GM18520 (cell line): ENCODE measurements at regions not wholly inside any gene's neighbourhood (a gene's known extent, or its start where the extent isn't known, plus 50 kb on each side); places are given as distances from the start of the nearest gene placed in this dataset.

Source experiments
- ATAC-seq: cut with Tn5 transposase; IDR thresholded peaks from one replicate; pipeline ENCODE4 v1.9.1; 2021; ENCODE audit not compliant: unreplicated experiment

GRCh38 chr7:84549409-84549808 is 354.8 kb upstream of the SEMA3A start:
- no peak for ATAC-seq

GRCh38 chr7:84548366-84549365 is 354.1 kb upstream of the SEMA3A start:
- no peak for ATAC-seq

GRCh38 chr7:84547331-84547730 is 352.7 kb upstream of the SEMA3A start:
- ATAC-seq: no peak

DNA sequence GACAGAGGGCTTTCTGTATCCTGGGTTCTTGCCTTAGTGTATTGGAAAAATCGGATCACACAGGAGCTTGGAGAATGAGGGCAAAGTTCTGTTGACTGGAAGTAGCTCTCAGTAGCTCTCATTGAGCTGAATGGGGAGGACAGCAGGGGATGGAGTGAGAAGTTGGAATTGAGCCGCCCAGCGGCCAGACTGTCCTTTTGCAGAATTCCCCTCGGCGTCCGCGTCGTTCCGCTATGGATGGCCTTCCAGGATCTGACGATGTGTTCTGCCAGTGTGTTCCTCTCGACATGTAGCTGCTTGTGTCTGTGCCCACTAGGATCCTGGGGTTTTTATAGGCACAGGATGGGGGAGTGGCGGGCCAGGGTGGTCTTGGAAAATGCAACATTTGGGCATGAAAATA is 351.8 kb upstream of the SEMA3A start:
- no peak for ATAC-seq

- ATAC-seq: no peak
Observed at GRCh38 chr7:84538268-84538667, 343.7 kb upstream of the SEMA3A start.

DNA sequence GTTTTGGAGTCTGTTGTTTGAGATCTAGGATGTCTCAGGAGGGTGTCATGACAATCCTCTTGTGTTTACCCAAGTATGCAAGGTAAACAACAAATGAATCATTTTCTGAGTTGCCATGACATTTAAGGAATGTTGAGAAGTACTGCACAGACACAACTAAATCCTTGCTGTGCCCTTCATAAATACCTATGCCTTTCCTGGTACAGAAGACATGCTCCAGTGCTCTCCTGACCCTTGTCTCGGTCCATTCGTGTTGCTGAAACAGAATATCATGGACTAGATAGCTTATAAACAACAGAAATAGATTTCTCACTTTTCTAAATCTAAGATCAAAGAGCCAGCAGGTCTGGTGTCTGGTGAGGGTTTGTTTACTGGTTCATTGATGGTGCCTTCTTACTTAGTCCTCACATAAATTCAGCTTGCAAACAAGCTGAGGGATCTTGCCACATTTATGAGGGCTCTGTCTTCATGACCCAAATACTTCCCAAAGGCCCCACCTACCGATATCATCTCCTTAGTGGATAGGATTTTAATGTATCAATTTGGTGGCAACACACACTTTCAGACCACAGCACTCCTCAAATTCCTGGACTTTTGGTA is 341.8 kb upstream of the SEMA3A start:
- ATAC-seq: no peak

GRCh38 chr7:84535580-84536270 is 341.1 kb upstream of the SEMA3A start:
- no peak for ATAC-seq

DNA sequence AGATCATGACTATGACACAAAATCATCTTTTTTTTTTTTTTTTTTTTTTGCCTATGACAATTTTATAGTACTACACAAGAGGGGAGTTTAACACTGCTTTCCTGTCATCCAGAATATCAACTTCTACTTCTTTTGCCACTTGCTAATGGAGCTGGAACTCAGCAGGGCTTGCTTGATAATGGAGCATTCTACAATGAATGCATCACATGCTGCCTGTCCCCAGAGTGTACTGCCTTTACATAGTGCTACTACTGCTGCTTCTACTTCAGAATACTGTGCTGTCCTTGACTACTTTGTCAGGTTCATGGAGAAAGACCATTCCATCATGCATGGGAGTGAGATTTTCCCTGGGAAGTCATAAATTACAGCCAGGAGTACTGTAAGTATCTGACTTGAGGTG is 338.6 kb upstream of the SEMA3A start:
- ATAC-seq: no peak

DNA sequence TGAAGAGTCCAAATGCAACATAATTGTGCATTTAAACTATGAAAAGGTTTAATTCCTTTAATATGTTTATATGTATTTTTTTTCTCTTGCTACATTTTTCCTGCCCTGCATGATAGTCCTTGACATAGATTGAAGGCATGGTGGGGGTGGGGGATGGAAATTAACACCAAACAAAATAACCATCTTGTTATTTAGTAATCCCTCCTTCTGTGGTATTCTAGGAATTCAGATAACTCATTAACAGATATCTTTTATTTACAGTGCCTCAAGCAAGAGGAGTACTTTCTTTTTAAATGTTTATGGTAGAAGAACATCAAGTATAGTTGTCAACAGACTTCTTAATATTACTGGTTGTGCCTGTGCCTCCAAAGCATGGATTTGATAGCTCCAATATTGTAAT is 337.6 kb upstream of the SEMA3A start:
- ATAC-seq: no peak

- no peak for ATAC-seq
Observed at GRCh38 chr7:84529480-84530205, 335.1 kb upstream of the SEMA3A start.

DNA sequence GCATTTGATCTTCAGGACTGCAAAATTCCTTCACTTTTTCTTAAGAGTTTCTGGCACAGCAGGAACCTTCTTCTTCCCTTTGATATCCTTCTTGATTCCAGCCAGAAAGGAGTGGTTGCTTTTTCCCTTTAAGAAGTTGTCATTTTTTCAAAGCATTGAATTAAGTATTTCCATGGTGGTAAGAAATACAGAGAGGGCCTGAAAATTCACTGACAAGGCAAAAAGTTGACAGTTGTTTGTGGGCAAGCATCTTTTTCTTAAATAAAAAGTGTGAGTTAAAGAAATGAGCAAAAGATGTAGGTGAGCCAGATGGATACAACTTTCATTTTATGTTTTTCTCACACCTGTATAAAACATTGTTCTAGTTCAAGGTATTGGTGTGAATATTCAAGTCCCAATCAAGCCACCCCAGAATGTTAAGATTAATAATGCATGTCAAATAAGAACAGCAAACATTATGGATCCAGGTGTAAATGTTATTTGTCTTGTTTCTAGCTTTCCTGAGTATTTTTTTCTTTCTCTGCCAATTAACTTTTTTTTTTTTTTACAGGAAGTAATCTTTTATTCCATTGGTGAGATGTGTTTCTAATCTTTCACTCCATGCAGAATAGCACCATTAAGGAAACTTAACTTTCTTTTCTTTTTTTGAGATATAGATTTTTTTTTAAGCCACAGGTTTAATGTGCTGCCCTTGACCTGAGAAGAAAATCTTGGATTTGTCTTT is 334.3 kb upstream of the SEMA3A start:
- ATAC-seq: no peak

DNA sequence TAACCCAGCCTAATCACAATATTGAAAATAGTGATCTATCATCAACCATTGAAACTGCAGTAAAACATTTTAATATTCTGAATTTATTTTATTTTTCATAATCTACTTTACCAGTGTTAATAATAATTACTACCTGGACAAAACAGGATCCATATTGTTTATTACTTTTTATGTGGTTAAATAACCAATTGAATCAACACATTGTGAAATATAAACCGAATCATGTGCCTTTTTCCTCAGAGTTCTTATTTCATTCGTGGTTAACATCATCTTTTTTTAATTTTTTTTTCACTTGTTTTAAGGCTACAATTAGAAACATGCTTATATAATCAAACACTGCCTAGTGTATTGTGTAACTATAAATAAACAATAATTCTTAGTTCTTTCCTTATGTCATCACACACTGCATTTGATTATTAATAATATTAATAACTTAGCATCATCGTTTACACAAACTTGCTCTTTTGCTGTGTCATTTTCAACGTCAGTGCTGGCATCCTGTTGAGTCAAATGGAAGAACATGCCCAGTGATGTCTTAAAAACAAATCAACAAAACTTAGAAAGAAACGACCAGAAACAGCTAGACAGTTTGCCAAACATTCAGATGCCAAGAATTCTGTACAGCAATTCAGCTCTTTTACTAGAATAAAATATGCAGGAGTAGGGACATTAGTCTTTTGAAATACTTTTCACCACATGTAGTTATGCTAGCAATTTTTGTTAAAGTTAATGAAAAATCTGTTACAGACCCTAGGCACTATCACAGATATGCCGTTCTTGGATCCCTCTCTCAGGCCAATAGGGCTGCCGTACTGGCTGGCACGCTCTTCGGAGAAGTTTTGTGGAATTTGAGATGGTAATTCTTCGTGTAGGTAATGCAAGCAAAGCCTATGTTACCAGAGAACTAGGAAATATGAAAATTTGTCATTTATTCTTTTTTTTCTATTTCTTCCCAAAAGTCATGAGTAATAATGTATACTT is 330.4 kb upstream of the SEMA3A start:
- ATAC-seq: no peak

DNA sequence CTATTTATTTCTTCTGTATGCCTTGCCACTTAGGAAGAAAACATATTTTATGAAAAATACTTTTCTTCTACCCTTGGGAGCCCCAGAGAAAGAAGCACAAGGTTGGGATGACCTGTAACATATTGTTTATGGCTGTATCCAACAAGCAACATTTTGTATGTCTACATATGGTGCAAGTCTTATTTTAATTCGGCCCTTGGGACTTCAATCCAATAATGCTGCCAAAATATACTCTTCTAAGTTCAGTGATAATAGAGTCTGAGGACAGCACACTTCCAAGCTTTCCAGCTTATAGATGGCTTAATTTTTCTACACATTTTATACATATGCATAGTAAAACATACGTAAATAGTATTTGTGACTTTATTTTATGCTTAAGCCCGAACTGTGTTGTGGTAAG is 318.5 kb upstream of the SEMA3A start:
- no peak for ATAC-seq

DNA sequence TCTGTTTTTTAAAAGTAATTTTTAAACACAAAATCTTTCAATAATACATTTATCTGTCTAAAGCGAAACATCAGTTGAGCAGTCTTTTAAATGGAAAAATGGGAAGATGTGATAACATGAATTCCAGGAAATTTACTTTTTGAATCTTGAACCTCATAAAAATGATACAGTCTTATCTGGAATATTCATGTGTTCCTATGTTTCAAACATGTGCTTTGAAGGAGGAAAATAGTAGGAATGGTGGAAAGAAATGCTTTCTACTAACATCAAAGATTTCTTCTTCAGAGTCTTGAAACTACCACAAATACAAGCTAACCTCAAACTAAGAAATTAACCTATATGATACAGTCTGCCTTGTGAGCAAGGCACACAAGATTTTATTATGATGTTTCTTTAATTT is 317.5 kb upstream of the SEMA3A start:
- ATAC-seq: no peak

GRCh38 chr7:84510505-84510904 is 315.9 kb upstream of the SEMA3A start:
- no peak for ATAC-seq

DNA sequence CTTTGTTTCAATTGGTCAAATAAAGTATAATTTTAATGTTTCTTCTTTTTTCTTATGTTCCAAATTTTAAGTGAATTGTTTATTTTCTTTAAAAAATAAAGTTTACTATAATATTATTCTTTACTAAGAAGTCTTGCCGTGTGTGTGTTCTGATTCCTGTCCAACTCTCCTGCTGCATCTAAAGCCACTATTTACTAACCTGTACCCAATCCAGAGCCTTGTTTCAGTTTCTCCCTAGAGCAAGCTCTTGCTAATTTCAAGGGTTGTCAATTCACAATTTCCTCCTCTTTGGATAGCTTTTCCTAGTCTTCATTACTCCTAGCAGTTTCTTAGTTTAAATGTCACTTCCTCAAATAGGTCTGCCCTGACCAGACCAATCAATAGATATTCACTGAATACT is 314.9 kb upstream of the SEMA3A start:
- no peak for ATAC-seq

GRCh38 chr7:84508606-84509005 is 314.0 kb upstream of the SEMA3A start:
- ATAC-seq: no peak

DNA sequence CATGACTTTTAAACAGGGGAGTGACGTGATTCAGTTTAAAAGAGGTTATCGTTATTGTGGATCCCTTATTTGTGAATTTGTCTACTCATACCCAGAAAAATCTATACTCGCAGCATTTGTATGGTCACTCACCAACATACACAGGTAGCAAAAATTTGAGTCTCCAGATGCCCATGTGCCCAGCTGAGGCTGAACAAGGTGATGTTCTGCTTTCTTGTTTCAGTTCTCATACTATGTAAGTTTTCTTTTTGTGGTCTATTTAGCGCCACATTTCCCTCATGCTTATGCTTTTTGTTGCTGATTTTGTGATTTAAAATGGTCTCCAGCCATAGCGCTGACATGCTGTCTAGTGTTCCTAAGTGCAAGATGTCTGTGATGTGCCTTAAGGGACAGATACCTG is 312.9 kb upstream of the SEMA3A start:
- ATAC-seq: no peak

DNA sequence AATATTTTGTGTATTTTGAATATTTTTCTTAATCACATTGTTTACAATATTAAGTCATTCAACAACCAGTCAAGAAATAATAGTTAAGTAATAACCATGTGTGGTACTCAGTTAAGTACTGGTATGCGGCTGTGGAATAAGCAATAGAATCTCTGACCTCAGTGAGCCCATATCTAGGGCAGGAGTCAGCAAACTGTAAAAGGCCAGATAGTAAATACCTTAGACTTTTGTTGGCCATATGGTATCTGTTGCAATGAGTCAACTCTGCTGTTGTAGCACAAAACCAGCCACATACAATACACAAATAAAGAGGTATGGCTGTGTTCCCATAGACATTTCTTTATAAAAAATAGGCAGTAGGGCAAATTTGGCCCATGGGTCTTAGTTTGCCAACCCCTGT is 311.6 kb upstream of the SEMA3A start:
- ATAC-seq: no peak
